Mesodermal cell (in vitro differentiated cells): ENCODE measurements at regions not wholly inside any gene's neighbourhood (a gene's known extent, or its start where the extent isn't known, plus 50 kb on each side); places are given as distances from the start of the nearest gene placed in this dataset.

ENCODE experiments used
- H3K27ac ChIP-seq: 2 replicates; pipeline ENCODE4 v1.7.0; 2013; ENCODE audit warnings: mild to moderate bottlenecking, low read depth, low read length, moderate library complexity; ENCODE audit not compliant: severe bottlenecking
- H3K36me3 ChIP-seq: 2 replicates; pipeline ENCODE4 v1.7.1; 2013; ENCODE audit warnings: mild to moderate bottlenecking, low read length, moderate library complexity; ENCODE audit not compliant: control insufficient read depth, insufficient read depth
- H3K4me1 ChIP-seq: one replicate; pipeline ENCODE4 v1.7.1; 2013; ENCODE audit warnings: mild to moderate bottlenecking, low read length; ENCODE audit not compliant: insufficient read depth, control insufficient read depth, poor library complexity, severe bottlenecking
- H3K4me3 ChIP-seq: 2 replicates; pipeline ENCODE4 v1.7.0; 2013; ENCODE audit warnings: low read length, control low read depth, mild to moderate bottlenecking; ENCODE audit not compliant: insufficient read depth, poor library complexity, severe bottlenecking; ENCODE audit errors: extremely low read depth
- H3K9me3 ChIP-seq: 2 replicates; pipeline ENCODE4 v1.7.1; 2013; ENCODE audit warnings: mild to moderate bottlenecking, low read length, moderate library complexity; ENCODE audit not compliant: control insufficient read depth
- WGBS, 2 experiments: methylation state at CpG; one replicate each; pipeline ENCODE4 v1.1.5; 2013; ENCODE audit warnings: missing lambda C conversion rate in 2 of 2; ENCODE audit not compliant: insufficient coverage in 2 of 2; 5-methylcytosine and 5-hydroxymethylcytosine counted together

- Histone ChIP-seq H3K4me1 (no peaks in the 10 kb centered on the region), H3K27ac (no peak overlapping the region), H3K36me3 (no peaks in the 10 kb centered on the region), H3K9me3 (no peaks in the 10 kb centered on the region), H3K4me3 (no peak overlapping the region)
- 100% methylated on average over 2 of the region's 5 CpGs; no CpG with 5 or more reads in 1 of the 2 experiments for WGBS, 2 experiments
Observed at GRCh38 chr13:76175961-76176725, 540.0 kb downstream of the LMO7 start.

- no peak overlapping the region for H3K27ac ChIP-seq
- no peak overlapping the region for H3K4me3 ChIP-seq
- no peaks in the 10 kb centered on the region for H3K9me3 ChIP-seq
- no peaks in the 10 kb centered on the region for H3K36me3 ChIP-seq
- WGBS, 2 experiments = 100% methylated on average over 1 of the region's 3 CpGs; no CpG with 5 or more reads in 1 of the 2 experiments
- no peaks in the 10 kb centered on the region for H3K4me1 ChIP-seq
Observed at GRCh38 chr13:76168661-76169060, 532.5 kb downstream of the LMO7 start.

GRCh38 chr13:76164290-76164689 lies 528.2 kb downstream of the LMO7 start:
- no peak overlapping the region for H3K27ac ChIP-seq
- no peaks in the 10 kb centered on the region for H3K4me1 ChIP-seq
- WGBS, 2 experiments = 100% methylated on average over 3 of the region's 3 CpGs
- no peaks in the 10 kb centered on the region for H3K9me3 ChIP-seq
- no peak overlapping the region for H3K4me3 ChIP-seq
- H3K36me3 ChIP-seq = no peaks in the 10 kb centered on the region

GRCh38 chr13:76163761-76164160 lies 527.6 kb downstream of the LMO7 start:
- Histone ChIP-seq H3K4me3 (no peak overlapping the region), H3K4me1 (no peaks in the 10 kb centered on the region), H3K36me3 (no peaks in the 10 kb centered on the region), H3K9me3 (no peaks in the 10 kb centered on the region), H3K27ac (no peak overlapping the region)
- no CpG with 5 or more reads among the region's 2 CpGs for WGBS, 2 experiments

- Histone ChIP-seq H3K4me3 (no peak overlapping the region), H3K4me1 (no peaks in the 10 kb centered on the region), H3K9me3 (no peaks in the 10 kb centered on the region), H3K36me3 (no peaks in the 10 kb centered on the region), H3K27ac (no peak overlapping the region)
- WGBS, 2 experiments = no CpG with 5 or more reads among the region's 2 CpGs
Observed at GRCh38 chr13:76160961-76161925, 525.1 kb downstream of the LMO7 start.

- H3K9me3 ChIP-seq = no peaks in the 10 kb centered on the region
- 100% methylated on average over 3 of the region's 4 CpGs; no CpG with 5 or more reads in 1 of the 2 experiments for WGBS, 2 experiments
- no peak overlapping the region for H3K27ac ChIP-seq
- H3K4me1 ChIP-seq = no peaks in the 10 kb centered on the region
- H3K4me3 ChIP-seq = no peak overlapping the region
- no peaks in the 10 kb centered on the region for H3K36me3 ChIP-seq
Observed at GRCh38 chr13:76160506-76160905, 524.4 kb downstream of the LMO7 start.

- no peak overlapping the region for H3K27ac ChIP-seq
- H3K4me3 ChIP-seq = no peak overlapping the region
- H3K9me3 ChIP-seq = no peaks in the 10 kb centered on the region
Observed at GRCh38 chr13:76157926-76158325, 521.8 kb downstream of the LMO7 start.

GRCh38 chr13:76153239-76153638 lies 517.1 kb downstream of the LMO7 start:
- no peaks in the 10 kb centered on the region for H3K9me3 ChIP-seq
- H3K27ac ChIP-seq = no peak overlapping the region
- H3K4me3 ChIP-seq = no peak overlapping the region
- no peaks in the 10 kb centered on the region for H3K4me1 ChIP-seq
- H3K36me3 ChIP-seq = no peaks in the 10 kb centered on the region

More at GRCh38 chr13:76157926-76158325, 521.8 kb downstream of the LMO7 start:
- Histone ChIP-seq H3K36me3 (no peaks in the 10 kb centered on the region), H3K4me1 (no peaks in the 10 kb centered on the region)

GRCh38 chr13:76148926-76149325 lies 512.8 kb downstream of the LMO7 start:
- no peak overlapping the region for H3K27ac ChIP-seq
- H3K4me1 ChIP-seq = no peaks in the 10 kb centered on the region
- WGBS, 2 experiments = no CpG with 5 or more reads among the region's 3 CpGs

GRCh38 chr13:76148374-76148773 lies 512.2 kb downstream of the LMO7 start:
- H3K9me3 ChIP-seq = no peaks in the 10 kb centered on the region
- no peaks in the 10 kb centered on the region for H3K36me3 ChIP-seq
- no peaks in the 10 kb centered on the region for H3K4me1 ChIP-seq
- no peak overlapping the region for H3K4me3 ChIP-seq
- H3K27ac ChIP-seq = no peak overlapping the region

More at GRCh38 chr13:76148926-76149325, 512.8 kb downstream of the LMO7 start:
- Histone ChIP-seq H3K9me3 (no peaks in the 10 kb centered on the region), H3K36me3 (no peaks in the 10 kb centered on the region), H3K4me3 (no peak overlapping the region)

- Histone ChIP-seq H3K9me3 (no peaks in the 10 kb centered on the region), H3K4me1 (no peaks in the 10 kb centered on the region), H3K27ac (no peak overlapping the region), H3K4me3 (no peak overlapping the region), H3K36me3 (no peaks in the 10 kb centered on the region)
- no CpG with 5 or more reads among the region's 1 CpG for WGBS, 2 experiments
Observed at GRCh38 chr13:76132532-76132931, 496.4 kb downstream of the LMO7 start.
